Glomerular visceral epithelial cell (primary cell): ENCODE measurements at regions not wholly inside any gene's neighbourhood (a gene's known extent, or its start where the extent isn't known, plus 50 kb on each side); places are given as distances from the start of the nearest gene placed in this dataset.
A peak's percentile ranks its signal among the peaks of the same experiment; 100 is the strongest.
"Not testable (repeated sequence)": the region's sequence is repeated elsewhere in the genome, so short reads cannot be mapped to it uniquely, and the experiment has no call there.

ENCODE experiments used
- DNase-seq: peaks from one replicate; pipeline ENCODE4 v3.0.0-alpha.2; 2016; ENCODE audit errors: extremely low spot score

DNA sequence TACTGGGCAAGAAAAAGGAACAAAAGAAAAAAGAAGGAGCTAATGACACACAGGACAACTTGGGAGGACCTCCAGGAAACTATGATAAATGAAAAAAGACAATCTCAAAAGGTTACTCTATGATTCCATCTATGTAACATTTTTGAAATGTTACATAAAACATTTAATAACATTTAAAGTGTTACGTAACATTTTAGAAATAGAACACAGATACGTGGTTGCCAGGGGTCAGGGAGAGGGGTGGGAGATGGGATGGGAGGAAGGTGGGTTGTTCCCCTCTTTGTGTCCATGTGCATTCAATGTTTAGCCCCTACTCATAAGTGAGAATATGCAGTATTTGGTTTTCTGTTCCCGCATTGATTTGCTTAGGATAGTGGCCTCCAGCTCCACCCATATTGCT lies 116.6 kb downstream of the C16orf95 start:
- DNase-seq = no peak

DNA sequence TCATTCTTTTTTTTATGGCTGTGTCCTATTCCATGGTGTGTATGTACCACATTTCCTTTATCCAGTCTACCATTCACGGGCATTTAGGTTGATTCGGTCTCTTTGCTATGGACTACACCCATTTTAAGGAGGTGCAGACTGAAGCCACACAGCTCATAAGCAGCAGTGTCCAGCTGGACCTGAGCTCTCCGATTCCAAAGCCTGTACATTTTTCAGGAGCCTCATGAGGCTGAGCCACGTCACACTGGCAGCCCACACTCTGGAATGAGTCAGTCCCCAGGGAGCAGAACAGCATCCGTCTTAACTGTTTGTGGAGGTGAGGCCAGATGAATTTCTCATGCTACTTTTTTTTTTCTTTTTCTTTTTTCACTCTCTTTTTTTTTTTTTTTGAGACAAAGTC lies 116.1 kb downstream of the C16orf95 start:
- DNase-seq = peak; percentile 83

- DNase-seq = no peak
Measured at GRCh38 chr16:87201790-87202189, 115.4 kb downstream of the C16orf95 start.

DNA sequence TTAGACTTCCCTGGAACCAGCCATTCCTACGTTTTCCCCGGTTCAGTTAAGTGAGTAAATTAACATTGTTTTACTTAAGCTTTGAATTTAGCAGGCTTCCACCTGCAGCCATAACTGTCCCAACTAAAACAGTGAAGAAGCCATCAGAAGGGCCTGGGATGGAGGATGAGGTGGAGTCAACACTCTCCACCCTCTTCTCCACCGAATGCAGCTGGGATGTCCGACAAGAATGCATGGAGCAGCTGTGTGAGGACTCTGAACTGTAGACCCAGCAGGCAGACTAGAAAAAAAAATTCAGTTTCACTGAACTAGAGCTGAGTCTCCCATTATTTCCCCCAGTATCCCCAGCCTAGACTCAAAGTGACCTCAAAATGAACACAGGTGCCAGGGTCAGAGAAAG lies 114.8 kb downstream of the C16orf95 start:
- peak; percentile 30 for DNase-seq

DNA sequence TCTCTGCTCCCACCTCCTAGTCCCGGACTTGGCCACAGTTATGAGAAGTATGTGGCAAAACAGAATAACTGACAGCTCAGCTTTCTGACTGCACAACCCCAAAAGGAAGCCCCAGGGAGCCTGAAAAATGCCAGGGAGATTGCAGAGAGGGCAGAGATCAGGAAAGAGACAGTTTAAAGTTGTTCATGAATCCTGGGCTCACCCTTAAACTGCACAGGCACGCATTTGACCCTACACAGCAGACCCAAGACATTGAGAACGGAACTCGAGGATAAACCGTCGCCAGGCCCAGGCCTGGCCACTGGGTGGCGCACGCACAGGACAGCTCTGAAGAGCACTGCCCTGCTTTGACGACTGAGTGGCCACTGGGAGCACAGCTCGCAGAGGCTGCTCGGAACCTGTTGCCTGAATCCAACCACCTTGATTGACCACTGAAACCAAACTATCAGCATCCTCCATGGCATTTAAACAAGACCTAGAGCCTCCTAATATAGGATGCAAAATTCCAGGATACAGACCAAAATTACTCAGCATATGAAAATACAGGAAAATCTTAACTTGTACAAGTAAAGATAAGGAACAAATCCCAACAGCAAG lies 114.0 kb downstream of the C16orf95 start:
- DNase-seq = peak; percentile 75

DNA sequence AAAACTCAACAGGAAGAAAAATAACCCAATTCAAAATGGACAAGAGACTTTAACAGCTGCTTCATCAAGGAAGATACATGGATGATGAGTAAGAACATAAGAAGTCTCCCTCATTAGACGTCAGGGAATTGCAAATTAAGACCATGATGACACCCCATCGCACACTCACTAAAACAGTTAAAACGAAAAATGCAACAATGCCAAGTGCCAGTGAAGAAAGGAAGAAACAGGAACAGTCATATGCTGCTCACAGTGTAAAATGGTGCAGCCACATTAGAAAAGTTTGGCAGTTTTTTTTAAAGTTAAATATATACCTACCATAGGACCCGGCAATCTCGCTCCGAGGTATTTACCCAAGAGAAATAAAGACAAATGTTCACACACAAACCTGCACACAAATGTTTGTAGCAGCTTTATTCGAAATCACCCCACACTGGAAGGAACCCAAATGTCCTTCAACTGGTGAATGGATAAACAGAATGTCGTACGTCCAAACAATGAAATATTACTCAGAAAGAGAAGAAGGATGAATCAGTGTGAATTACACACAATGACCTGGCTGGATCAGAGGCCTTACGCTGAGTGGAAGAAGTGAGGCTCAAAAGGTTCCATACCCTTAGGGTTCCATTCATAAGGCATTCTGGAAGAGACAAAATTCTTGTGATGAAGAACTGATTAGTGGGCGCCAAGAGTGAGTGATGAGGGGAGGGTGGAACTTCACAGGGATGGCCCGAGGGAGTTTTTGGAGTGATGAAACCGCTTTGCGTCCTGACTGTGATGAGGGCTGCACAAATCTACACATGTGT lies 110.3 kb downstream of the C16orf95 start:
- DNase-seq = no peak

DNA sequence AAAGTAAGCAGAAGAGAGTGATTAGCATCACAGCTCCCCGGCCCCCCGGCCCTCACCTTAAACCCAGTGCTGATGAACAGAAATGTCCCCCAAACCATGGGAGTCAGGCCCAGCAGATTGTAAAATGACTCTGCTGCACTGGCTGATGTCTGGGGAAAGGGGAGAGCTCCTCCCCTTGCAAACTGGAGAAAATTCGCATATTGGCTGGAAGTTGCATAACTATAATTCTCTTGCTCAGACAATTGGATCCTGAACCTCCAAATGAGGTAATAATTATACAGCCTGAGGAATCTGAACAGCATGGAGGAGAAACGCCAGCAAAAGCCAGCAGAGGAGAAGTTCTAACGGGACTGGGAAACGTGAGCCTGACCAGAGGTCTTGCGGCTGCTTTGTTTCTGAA lies 109.7 kb downstream of the C16orf95 start:
- no peak for DNase-seq

- no peak for DNase-seq
Measured at GRCh38 chr16:87207965-87208364, 109.2 kb downstream of the C16orf95 start.

DNA sequence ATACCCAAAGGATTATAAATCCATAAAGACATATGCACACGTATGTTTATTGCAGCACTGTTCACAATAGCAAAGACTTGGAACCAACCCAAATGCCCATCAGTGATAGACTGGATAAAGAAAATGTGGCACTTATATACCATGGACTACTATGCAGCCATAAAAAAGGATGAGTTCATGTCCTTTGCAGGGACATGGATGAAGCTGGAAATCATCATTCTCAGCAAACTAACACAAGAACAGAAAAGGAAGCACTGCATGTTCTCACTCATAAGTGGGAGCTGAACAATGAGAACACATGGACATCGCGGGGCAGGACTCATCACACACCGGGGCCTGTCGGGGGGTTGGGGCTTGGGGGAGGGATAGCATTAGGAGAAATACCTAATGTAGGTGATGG lies 108.2 kb downstream of the C16orf95 start:
- DNase-seq = not testable (repeated sequence)

DNA sequence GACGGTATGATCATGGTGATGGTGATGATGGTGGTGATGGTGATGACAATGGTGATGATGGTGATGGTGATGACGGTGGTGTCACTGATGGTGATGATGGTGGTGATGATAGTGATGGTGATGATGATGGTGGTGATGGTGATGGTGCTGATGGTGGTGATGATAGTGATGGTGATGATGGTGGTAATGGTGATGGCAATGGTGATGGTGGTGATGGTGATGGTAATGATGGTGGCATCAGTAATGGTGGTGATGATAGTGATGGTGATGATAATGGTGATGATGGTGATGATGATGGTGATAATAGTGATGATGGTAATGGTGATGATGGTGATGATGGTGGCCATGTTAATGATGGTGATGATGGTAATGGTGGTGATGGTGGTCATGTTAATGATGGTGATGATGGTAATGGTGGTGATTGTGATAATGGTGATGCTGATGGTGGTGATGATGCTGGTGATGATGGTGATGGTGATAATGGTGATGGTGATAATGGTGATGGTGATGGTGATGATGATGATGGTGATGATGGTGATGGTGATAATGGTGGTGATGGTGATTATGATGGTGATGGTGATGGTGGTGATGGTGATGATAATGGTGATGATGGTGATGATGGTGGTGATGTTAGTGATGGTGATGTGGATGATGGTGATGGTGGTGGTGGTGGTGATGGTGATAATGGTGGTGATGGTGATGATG lies 107.2 kb downstream of the C16orf95 start:
- DNase-seq = no peak

GRCh38 chr16:87210894-87211293 lies 106.3 kb downstream of the C16orf95 start:
- DNase-seq = no peak

- DNase-seq = no peak
Measured at GRCh38 chr16:87212026-87212425, 105.2 kb downstream of the C16orf95 start.

DNA sequence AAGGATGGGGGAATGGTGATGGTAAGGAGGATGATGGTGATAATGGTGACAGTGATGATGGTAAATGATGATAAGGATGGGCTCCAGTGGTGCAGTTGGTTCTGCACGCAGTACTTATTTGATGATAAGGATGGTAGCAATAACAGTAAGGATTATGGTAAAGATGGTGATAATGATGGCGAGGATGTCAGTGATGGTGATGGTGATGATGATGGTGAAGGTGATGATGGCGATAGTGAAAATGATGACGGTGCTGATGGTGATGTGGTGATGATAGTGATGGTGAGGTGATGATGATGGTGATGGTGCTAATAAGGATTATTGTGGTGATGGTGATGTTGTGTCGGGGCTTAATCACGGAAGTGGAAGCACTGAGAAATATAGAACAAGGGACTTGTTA lies 103.7 kb downstream of the C16orf95 start:
- no peak for DNase-seq

DNA sequence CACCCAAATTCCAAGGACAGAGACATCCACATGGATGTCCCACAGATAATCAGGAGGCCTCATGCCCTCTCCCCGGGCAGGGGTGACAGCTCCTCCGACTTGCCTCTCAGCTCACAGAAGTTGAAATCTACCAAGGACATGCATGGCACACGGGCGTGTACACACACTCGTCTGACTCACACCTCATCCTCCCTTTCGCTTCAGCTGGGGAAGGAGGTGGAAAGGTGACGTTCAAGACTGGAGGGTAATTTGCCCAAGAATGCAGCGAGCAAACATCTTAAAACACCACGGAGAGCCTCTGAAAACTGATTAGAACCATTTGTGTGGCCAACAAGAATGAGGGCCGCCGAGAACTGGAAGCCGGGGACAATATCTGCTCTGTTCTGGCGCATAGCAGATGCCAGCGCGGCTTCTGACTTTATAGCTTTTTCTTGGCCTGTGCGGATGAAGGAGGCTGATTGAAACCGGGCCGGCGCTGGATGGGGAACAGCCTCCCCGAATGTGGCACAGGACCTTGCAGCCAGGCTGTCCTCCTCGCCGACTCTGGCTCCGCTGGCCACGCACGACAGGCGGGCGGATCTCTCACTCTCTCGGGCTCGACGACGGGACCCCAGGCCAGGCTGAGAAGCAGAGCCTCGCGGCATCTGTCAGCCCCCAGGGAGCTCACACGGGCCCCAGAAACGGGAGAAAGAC lies 100.9 kb downstream of the C16orf95 start:
- no peak for DNase-seq

- DNase-seq = no peak
Measured at GRCh38 chr16:87216841-87217275, 100.3 kb downstream of the C16orf95 start.

- DNase-seq = not testable (repeated sequence)
Measured at GRCh38 chr16:87217802-87218201, 99.4 kb downstream of the C16orf95 start.

- DNase-seq = no peak
Measured at GRCh38 chr16:87218281-87219055, 98.7 kb downstream of the C16orf95 start.

- DNase-seq = no peak
Measured at GRCh38 chr16:87219287-87219909, 97.8 kb downstream of the C16orf95 start.

DNA sequence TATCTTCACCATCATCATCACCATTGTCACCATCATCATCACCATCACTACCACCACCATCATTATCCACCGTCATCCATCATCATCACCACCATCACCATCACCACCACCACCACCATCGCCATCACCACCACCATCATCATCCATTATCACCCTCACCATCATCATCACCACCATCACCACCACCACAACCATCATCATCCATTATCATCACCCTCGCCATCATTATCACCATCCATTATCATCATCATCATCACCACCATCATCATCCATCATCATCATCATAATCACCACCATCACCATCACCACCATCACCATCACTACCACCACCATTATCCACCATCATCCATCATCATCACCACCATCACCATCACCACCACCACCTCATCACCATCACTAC lies 95.6 kb downstream of the C16orf95 start:
- no peak for DNase-seq

GRCh38 chr16:87222335-87222734 lies 94.9 kb downstream of the C16orf95 start:
- DNase-seq = no peak

DNA sequence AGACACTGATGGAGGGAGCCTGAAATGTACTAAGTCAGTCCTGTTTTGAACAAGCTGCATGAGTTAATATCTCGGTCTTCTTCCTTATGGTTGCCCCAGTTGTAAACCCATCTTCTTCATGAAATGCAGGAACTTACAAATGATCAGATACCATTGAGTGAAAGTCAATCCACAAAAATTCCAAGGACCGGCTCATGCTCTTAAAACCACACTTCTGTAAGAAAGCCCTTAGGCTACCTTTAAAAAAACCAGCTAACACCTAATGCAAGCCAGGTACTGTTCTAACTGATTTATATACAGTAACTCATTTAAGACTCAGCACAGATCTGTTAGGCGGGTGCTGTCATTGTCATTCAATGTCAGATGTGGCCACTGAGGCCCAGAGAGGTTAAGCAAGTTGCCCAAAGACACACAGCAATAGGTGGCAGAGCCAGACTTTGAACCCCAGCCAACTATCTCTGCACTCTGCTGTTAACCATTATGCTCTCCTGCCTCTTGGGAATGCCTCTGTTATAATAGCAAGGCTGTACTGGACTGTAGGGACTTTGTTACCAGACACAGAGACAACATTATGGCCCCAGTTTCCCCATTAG lies 93.4 kb downstream of the C16orf95 start:
- no peak for DNase-seq
